Esophagus squamous epithelium (tissue), 5 donors: ENCODE measurements at regions not wholly inside any gene's neighbourhood (a gene's known extent, or its start where the extent isn't known, plus 50 kb on each side); places are given as distances from the start of the nearest gene placed in this dataset.

Experiments used
- DNase-seq: peaks from one replicate; lab custom pipeline; 2025; lab: John Stamatoyannopoulos, UW
- H3K27ac ChIP-seq, 4 donors: fragments of 200-600 bp; sonication (generic); one replicate each; pipeline ENCODE4 v1.5.1; 2016 to 2019; ENCODE audit warnings: mild to moderate bottlenecking in 1 of 4
- H3K27me3 ChIP-seq, 4 donors: fragments of 200-600 bp; sonication (generic); 1 replicate in 3 of 4; 2 replicates in 1 of 4; pipeline versions ENCODE4 v1.5.1 to v1.6.0; 2017 to 2021; ENCODE audit warnings: antibody characterized with exemption in 1 of 4
- H3K36me3 ChIP-seq, 3 donors: fragments of 200-600 bp; sonication (generic); one replicate each; pipeline ENCODE4 v1.5.1; 2016 to 2019
- H3K4me1 ChIP-seq, 3 donors: fragments of 200-600 bp; sonication (generic); one replicate each; pipeline ENCODE4 v1.5.1; 2017 to 2019
- H3K4me3 ChIP-seq, 4 donors: fragments of 200-600 bp; sonication (generic); 1 replicate in 3 of 4; 2 replicates in 1 of 4; pipeline ENCODE4 v1.5.1; 2016 to 2019; ENCODE audit warnings: mild to moderate bottlenecking in 2 of 4, moderate library complexity in 1 of 4
- H3K9me3 ChIP-seq, 3 donors: fragments of 200-600 bp; sonication (generic); one replicate each; pipeline ENCODE4 v1.5.1; 2016 to 2019
- CTCF ChIP-seq, 6 experiments: fragments of 450-650 bp in 4 of 6; fragments of 200-600 bp in 2 of 6; sonication (generic) in 2 of 6; IDR thresholded peaks; one replicate each; pipeline ENCODE4 v1.5.1; 2016 to 2019; ENCODE audit warnings: antibody characterized with exemption in 6 of 6, mild to moderate bottlenecking in 4 of 6, moderate library complexity in 4 of 6
- POLR2A ChIP-seq, 4 donors: fragments of 450-650 bp; IDR thresholded peaks; one replicate each; pipeline ENCODE4 v1.6.1; 2017; ENCODE audit warnings: antibody characterized with exemption in 4 of 4, mild to moderate bottlenecking in 4 of 4, moderate library complexity in 3 of 4
- WGBS, 2 donors: methylation state at CpG; one replicate each; pipeline ENCODE4 v1.1.5; 2018; 5-methylcytosine and 5-hydroxymethylcytosine counted together
- intact Hi-C: fragments of 100-400 bp; cut with DNase I; formaldehyde crosslinking; loops from one replicate; pipeline ENCODE4 v1.15.0; 2022
- donor health status: DM: yes; HTN: yes; CAD: no.

- Histone ChIP-seq H3K4me1 (no peaks in the 10 kb centered on the region), H3K4me3 (no peak overlapping the region), H3K27me3 (peaks cover 0 to 47% (median 0%) of the 10 kb centered on the region in 4 donors), H3K9me3 (no peaks in the 10 kb centered on the region), H3K36me3 (no peaks in the 10 kb centered on the region), H3K27ac (no peak overlapping the region)
- no peak for DNase-seq
- TF ChIP-seq POLR2A (IDR thresholded peaks at IDR 0.05) (no peak), CTCF (IDR thresholded peaks at IDR 0.05) (no peak)
- 37 to 62% methylated on average over 8 of the region's 8 CpGs for WGBS, 2 donors
- intact Hi-C loops, result no loop called here
These were observed 169.5 kb upstream of the GALNT2 start for GRCh38 chr1:229897501-229897900.

GRCh38 chr1:229900220-229900619, 166.8 kb upstream of the GALNT2 start:
- TF ChIP-seq CTCF (IDR thresholded peaks at IDR 0.05), result no peak
- no peak for TF ChIP-seq POLR2A (IDR thresholded peaks at IDR 0.05)
- Histone ChIP-seq H3K4me1 (no peaks in the 10 kb centered on the region), H3K27me3 (peaks cover 0 to 28% (median 0%) of the 10 kb centered on the region in 4 donors), H3K36me3 (no peaks in the 10 kb centered on the region), H3K9me3 (no peaks in the 10 kb centered on the region), H3K4me3 (no peak overlapping the region), H3K27ac (no peak overlapping the region)
- no peak for DNase-seq
- 100% methylated on average over 1 of the region's 1 CpG; no CpG with 5 or more reads in 1 of the 2 donors for WGBS, 2 donors
- intact Hi-C loops, result no loop called here

- peaks cover 0 to 11% (median 0%) of the 10 kb centered on the region in 4 donors for H3K27me3 ChIP-seq
- no peak for TF ChIP-seq POLR2A (IDR thresholded peaks at IDR 0.05)
- no peak for TF ChIP-seq CTCF (IDR thresholded peaks at IDR 0.05)
- intact Hi-C loops, result no loop called here
- no peak for DNase-seq
- 63 to 71% methylated on average over 7 of the region's 7 CpGs for WGBS, 2 donors
- no peaks in the 10 kb centered on the region for H3K9me3 ChIP-seq
- no peak overlapping the region for H3K4me3 ChIP-seq
- no peaks in the 10 kb centered on the region for H3K4me1 ChIP-seq
- no peaks in the 10 kb centered on the region for H3K36me3 ChIP-seq
- no peak overlapping the region for H3K27ac ChIP-seq
These were observed 161.9 kb upstream of the GALNT2 start for GRCh38 chr1:229905031-229905545.

GRCh38 chr1:229905652-229906051, 161.4 kb upstream of the GALNT2 start:
- Histone ChIP-seq H3K27ac (no peak overlapping the region), H3K4me1 (no peaks in the 10 kb centered on the region), H3K9me3 (no peaks in the 10 kb centered on the region), H3K4me3 (no peak overlapping the region), H3K36me3 (no peaks in the 10 kb centered on the region), H3K27me3 (peaks cover 0 to 10% (median 0%) of the 10 kb centered on the region in 4 donors)
- TF ChIP-seq POLR2A (IDR thresholded peaks at IDR 0.05), result no peak
- no peak for TF ChIP-seq CTCF (IDR thresholded peaks at IDR 0.05)
- DNase-seq, result no peak
- intact Hi-C loops, result no loop called here
- WGBS, 2 donors, result 78 to 84% methylated on average over 1 of the region's 1 CpG

GRCh38 chr1:229907884-229908638, 159.0 kb upstream of the GALNT2 start:
- H3K4me1 ChIP-seq, result no peaks in the 10 kb centered on the region
- peaks cover 0 to 10% (median 0%) of the 10 kb centered on the region in 4 donors for H3K27me3 ChIP-seq
- intact Hi-C loops, result no loop called here
- TF ChIP-seq CTCF (IDR thresholded peaks at IDR 0.05) (no peak), POLR2A (IDR thresholded peaks at IDR 0.05) (no peak)
- no peaks in the 10 kb centered on the region for H3K36me3 ChIP-seq
- WGBS, 2 donors, result 47 to 56% methylated on average over 7 of the region's 7 CpGs
- H3K9me3 ChIP-seq, result no peaks in the 10 kb centered on the region
- H3K4me3 ChIP-seq, result no peak overlapping the region
- H3K27ac ChIP-seq, result no peak overlapping the region
- DNase-seq, result no peak
